ENCODE measurements at regions not wholly inside any gene's neighbourhood (a gene's known extent, or its start where the extent isn't known, plus 50 kb on each side); places are given as distances from the start of the nearest gene placed in this dataset.

DNA sequence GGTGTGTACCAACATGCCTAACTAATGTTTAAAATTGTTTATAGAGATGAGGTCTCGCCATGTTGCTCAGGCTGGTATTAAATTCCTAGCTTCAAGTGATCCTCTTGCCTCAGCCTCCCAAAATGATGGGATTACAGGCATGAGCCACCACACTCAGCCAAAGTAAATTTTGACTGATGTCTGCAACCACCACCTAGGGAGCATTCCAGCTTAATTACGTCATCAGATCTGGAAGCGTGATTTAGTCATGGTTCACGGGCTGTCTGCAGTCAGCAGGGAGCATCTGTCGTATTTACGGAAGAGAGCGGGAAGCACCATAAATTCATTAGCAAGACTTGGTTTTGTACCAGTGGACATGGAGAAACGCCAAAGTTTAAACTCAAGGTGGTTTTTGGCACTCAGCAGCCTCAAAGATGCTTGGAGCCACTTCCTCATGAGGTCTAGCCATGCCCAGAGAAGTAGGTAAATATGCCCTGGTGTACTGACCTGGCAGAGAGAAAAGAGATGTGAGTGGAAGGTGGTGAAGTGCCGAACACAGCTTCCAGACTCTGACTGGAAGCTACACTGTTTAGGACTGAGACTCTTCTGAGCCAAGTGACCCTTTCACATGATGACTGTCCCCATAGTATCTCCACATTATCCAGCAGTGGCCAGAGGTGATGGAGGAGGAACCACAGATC is 60.8 kb upstream of the SLC35F3 start:
- TF ChIP-seq, protein P1, sequence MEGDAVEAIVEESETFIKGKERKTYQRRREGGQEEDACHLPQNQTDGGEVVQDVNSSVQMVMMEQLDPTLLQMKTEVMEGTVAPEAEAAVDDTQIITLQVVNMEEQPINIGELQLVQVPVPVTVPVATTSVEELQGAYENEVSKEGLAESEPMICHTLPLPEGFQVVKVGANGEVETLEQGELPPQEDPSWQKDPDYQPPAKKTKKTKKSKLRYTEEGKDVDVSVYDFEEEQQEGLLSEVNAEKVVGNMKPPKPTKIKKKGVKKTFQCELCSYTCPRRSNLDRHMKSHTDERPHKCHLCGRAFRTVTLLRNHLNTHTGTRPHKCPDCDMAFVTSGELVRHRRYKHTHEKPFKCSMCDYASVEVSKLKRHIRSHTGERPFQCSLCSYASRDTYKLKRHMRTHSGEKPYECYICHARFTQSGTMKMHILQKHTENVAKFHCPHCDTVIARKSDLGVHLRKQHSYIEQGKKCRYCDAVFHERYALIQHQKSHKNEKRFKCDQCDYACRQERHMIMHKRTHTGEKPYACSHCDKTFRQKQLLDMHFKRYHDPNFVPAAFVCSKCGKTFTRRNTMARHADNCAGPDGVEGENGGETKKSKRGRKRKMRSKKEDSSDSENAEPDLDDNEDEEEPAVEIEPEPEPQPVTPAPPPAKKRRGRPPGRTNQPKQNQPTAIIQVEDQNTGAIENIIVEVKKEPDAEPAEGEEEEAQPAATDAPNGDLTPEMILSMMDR (IDR thresholded peaks at IDR 0.05) = no peak
- no peak for TF ChIP-seq EZH2 (IDR thresholded peaks at IDR 0.05; ENCODE audit: borderline replicate concordance, insufficient read depth, low read depth, low read length, poor library complexity, severe bottlenecking)

Measured in B cell (primary cell).